MCF 10A (cell line): ENCODE measurements at regions not wholly inside any gene's neighbourhood (a gene's known extent, or its start where the extent isn't known, plus 50 kb on each side); places are given as distances from the start of the nearest gene placed in this dataset.
A peak's percentile ranks its signal among the peaks of the same experiment; 100 is the strongest.

ENCODE experiments used
- BruUV-seq: library from RNA; stranded (reverse); fragments of 400-500 nt; replicated peaks from 2 replicates; lab custom pipeline; 2021; lab: Mats Ljungman, UMichigan
- CTCF ChIA-PET: fragments of 300-600 bp; sonication (Branson Sonifier 250); formaldehyde crosslinking; extraction: SDS; loops from one replicate; lab custom pipeline; 2021; ENCODE audit warnings: antibody characterized with exemption, inconsistent platforms; lab: Yijun Ruan, JAX
- POLR2A ChIA-PET: fragments of 300-600, 350-650 bp; sonication (Branson Sonifier 250); formaldehyde crosslinking; extraction: SDS; loops from one replicate; lab custom pipeline; 2020; ENCODE audit warnings: antibody characterized with exemption, inconsistent platforms; lab: Yijun Ruan, JAX
- DNase-seq: peaks from one replicate; pipeline ENCODE4 v3.0.0-alpha.2; 2018; ENCODE audit not compliant: unreplicated experiment
- H3K27ac Mint-ChIP-seq: one replicate; pipeline ENCODE4 v1.8.0; 2022; ENCODE audit warnings: mild to moderate bottlenecking, low read depth, mixed read lengths; ENCODE audit not compliant: unreplicated experiment
- H3K27me3 Mint-ChIP-seq: one replicate; pipeline ENCODE4 v1.8.0; 2022; ENCODE audit warnings: mixed read lengths; ENCODE audit not compliant: insufficient read depth, unreplicated experiment
- H3K36me3 Mint-ChIP-seq: one replicate; pipeline ENCODE4 v1.8.0; 2022; ENCODE audit warnings: mild to moderate bottlenecking, moderate library complexity, mixed read lengths; ENCODE audit not compliant: insufficient read depth, unreplicated experiment
- H3K4me1 Mint-ChIP-seq: one replicate; pipeline ENCODE4 v1.8.0; 2022; ENCODE audit warnings: mixed read lengths; ENCODE audit not compliant: insufficient read depth, unreplicated experiment
- H3K4me3 Mint-ChIP-seq: one replicate; pipeline ENCODE4 v1.8.0; 2022; ENCODE audit warnings: mild to moderate bottlenecking, moderate library complexity, mixed read lengths; ENCODE audit not compliant: unreplicated experiment
- H3K9me3 Mint-ChIP-seq: one replicate; pipeline ENCODE4 v1.8.0; 2022; ENCODE audit warnings: mixed read lengths; ENCODE audit not compliant: unreplicated experiment
- intact Hi-C: fragments of 100-400 bp; cut with micrococcal nuclease; formaldehyde crosslinking; loops from 2 replicates; pipeline ENCODE4 v1.14.1; 2022
- TF ChIP-seq, protein P1 (sequence below): fragments of 200-600 bp; IDR thresholded peaks from one replicate; pipeline ENCODE4 v1.8.0; 2022; ENCODE audit warnings: antibody characterized with exemption, mild to moderate bottlenecking; ENCODE audit not compliant: unreplicated experiment

DNA sequence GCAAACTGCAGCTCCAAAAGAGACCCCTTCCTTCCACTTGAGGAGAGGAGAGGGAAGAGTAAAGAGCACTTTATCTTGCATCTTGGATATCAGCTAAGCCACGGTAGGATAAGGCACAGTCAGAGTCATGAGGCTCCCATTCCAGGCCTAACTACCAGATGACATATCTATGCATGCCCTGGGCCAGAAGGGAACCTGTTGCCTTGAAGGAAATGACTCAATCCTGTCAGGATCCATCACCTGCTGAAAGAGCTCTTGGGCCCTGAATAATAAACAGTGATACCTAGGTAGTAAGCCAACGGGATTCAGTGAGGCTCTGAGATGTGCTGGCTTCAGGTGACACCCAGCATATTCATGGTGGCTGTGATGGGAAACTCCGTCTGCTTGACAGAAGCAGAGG is 118.5 kb upstream of the EPHA3 start:
- BruUV-seq: no TSS peak
- H3K36me3 Mint-ChIP-seq: no peaks in the 10 kb centered on the region
- no peaks in the 10 kb centered on the region for H3K9me3 Mint-ChIP-seq
- intact Hi-C loops: no loop called here
- ChIA-PET CTCF (interaction anchor here (1.0 to 2.3 kb wide), 3 partner anchors 9 to 769 kb away, joined by 3 to 9 read pairs (median 6); no protein-coding TSS in a partner anchor), POLR2A (no interaction called here)
- no peaks in the 10 kb centered on the region for H3K27me3 Mint-ChIP-seq
- H3K4me1 Mint-ChIP-seq: peaks cover 16% of the 10 kb centered on the region
- DNase-seq: peak; percentile 16
- no peak overlapping the region for H3K4me3 Mint-ChIP-seq
- no peak overlapping the region for H3K27ac Mint-ChIP-seq
- TF ChIP-seq, protein P1, sequence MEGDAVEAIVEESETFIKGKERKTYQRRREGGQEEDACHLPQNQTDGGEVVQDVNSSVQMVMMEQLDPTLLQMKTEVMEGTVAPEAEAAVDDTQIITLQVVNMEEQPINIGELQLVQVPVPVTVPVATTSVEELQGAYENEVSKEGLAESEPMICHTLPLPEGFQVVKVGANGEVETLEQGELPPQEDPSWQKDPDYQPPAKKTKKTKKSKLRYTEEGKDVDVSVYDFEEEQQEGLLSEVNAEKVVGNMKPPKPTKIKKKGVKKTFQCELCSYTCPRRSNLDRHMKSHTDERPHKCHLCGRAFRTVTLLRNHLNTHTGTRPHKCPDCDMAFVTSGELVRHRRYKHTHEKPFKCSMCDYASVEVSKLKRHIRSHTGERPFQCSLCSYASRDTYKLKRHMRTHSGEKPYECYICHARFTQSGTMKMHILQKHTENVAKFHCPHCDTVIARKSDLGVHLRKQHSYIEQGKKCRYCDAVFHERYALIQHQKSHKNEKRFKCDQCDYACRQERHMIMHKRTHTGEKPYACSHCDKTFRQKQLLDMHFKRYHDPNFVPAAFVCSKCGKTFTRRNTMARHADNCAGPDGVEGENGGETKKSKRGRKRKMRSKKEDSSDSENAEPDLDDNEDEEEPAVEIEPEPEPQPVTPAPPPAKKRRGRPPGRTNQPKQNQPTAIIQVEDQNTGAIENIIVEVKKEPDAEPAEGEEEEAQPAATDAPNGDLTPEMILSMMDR: no peak

DNA sequence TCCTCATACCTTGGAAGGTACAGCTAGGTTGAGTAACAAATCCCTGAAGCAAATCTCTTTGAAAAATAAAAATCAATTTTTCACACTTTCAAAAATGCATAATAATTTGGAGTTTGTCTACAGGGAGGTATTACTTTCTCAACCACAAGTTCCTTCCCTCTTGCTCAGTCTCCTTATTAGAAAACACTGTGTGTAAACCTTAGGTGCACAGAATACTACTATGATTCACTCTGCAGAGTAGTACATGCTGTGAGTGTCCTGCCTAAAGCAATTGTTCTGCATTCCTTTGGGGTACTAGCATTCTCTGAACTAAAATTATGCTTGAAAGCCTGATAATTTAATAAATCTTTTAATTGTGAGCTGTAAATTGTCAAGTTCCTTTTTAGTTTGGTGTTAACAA is 115.9 kb upstream of the EPHA3 start:
- TF ChIP-seq, protein P1: no peak
- H3K4me1 Mint-ChIP-seq: peaks cover 15% of the 10 kb centered on the region
- POLR2A ChIA-PET: interaction anchor here (0.7 kb wide), 1 partner anchor 328 kb away, joined by 3 read pairs; no protein-coding TSS in a partner anchor
- H3K36me3 Mint-ChIP-seq: no peaks in the 10 kb centered on the region
- no TSS peak for BruUV-seq
- intact Hi-C loops: no loop called here
- no peak overlapping the region for H3K4me3 Mint-ChIP-seq
- no peaks in the 10 kb centered on the region for H3K9me3 Mint-ChIP-seq
- CTCF ChIA-PET: interaction anchor here (0.5 to 0.7 kb wide), 4 partner anchors 66 to 622 kb away, joined by 3 read pairs; no protein-coding TSS in a partner anchor
- H3K27ac Mint-ChIP-seq: no peak overlapping the region
- DNase-seq: peak; percentile 6
- no peaks in the 10 kb centered on the region for H3K27me3 Mint-ChIP-seq

DNA sequence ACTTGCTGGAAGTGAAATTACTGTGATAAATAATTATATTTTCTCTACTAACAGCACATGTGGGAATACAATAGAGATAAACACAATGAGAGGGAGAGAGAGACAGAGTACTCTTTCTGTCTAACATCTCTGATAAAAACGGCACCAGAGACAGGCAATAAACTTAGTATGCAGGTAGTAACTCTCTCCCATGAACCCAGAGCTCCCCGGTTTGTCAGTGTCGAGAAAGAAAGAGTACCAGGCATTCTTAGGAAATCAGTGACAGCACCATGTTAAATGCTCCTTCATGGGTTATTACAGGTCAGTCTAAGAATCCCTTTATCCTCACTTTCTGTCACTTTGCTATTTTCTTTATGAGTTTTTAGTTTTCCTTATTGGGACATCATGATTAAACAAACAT is 110.7 kb upstream of the EPHA3 start:
- intact Hi-C loops: no loop called here
- Mint-ChIP-seq H3K27me3 (no peaks in the 10 kb centered on the region), H3K4me3 (no peak overlapping the region), H3K36me3 (no peaks in the 10 kb centered on the region), H3K27ac (peak overlapping the region; percentile 66), H3K4me1 (peaks cover 22% of the 10 kb centered on the region), H3K9me3 (no peaks in the 10 kb centered on the region)
- TF ChIP-seq, protein P1: no peak
- ChIA-PET POLR2A (interaction anchor here (0.6 to 1.4 kb wide), 5 partner anchors 10 to 318 kb away, joined by 3 to 4 read pairs (median 3); no protein-coding TSS in a partner anchor), CTCF (interaction anchor here (0.6 to 1.4 kb wide), 2 partner anchors 31 to 319 kb away, joined by 3 to 4 read pairs; no protein-coding TSS in a partner anchor)
- BruUV-seq: no TSS peak
- DNase-seq: no peak

DNA sequence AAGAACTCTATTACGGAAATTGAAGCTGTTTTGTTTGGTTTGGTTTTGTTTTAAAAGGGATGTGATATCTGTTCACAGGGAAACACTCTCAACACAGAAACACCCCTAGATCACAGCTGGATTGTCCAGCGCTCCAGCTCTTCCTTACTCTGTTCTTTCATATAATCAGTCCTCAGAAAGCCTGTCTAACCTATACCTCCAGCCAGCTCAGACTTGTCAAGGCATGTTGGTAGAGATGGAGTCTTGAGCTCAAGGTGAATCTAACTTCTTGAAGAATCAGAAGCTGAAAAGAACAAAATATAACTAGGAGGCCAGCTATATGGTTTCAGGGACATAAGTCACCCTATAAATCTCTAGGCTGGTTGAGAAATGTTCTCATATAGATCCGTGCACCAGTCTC is 110.2 kb upstream of the EPHA3 start:
- DNase-seq: peak; percentile 14
- no peaks in the 10 kb centered on the region for H3K9me3 Mint-ChIP-seq
- peak overlapping the region; percentile 66 for H3K27ac Mint-ChIP-seq

More for the DNA sequence above, 110.2 kb upstream of the EPHA3 start:
- BruUV-seq: no TSS peak
- Mint-ChIP-seq H3K4me3 (no peak overlapping the region), H3K36me3 (no peaks in the 10 kb centered on the region), H3K4me1 (peaks cover 22% of the 10 kb centered on the region), H3K27me3 (no peaks in the 10 kb centered on the region)
- intact Hi-C loops: no loop called here
- TF ChIP-seq, protein P1: no peak
- ChIA-PET CTCF (interaction anchor here (0.6 to 1.4 kb wide), 4 partner anchors 12 to 792 kb away, joined by 3 to 4 read pairs (median 3); no protein-coding TSS in a partner anchor), POLR2A (interaction anchor here (0.6 to 1.5 kb wide), 7 partner anchors 10 to 191 kb away, joined by 3 read pairs; no protein-coding TSS in a partner anchor)
